GM18868 (cell line): ENCODE measurements at regions not wholly inside any gene's neighbourhood (a gene's known extent, or its start where the extent isn't known, plus 50 kb on each side); places are given as distances from the start of the nearest gene placed in this dataset.

Experiments
- ATAC-seq: cut with Tn5 transposase; IDR thresholded peaks from one replicate; pipeline ENCODE4 v1.9.1; 2021; ENCODE audit warnings: mild to moderate bottlenecking, moderate library complexity; ENCODE audit not compliant: unreplicated experiment

GRCh38 chr6:45741437-45742171 lies 274.1 kb downstream of the CLIC5 start:
- peak; percentile 63 for ATAC-seq

- ATAC-seq, result no peak
Measured at GRCh38 chr6:45739058-45739457, 276.6 kb downstream of the CLIC5 start.

GRCh38 chr6:45738057-45738455 lies 277.6 kb downstream of the CLIC5 start:
- no peak for ATAC-seq

GRCh38 chr6:45737331-45738056 lies 278.2 kb downstream of the CLIC5 start:
- peak; percentile 87 for ATAC-seq

GRCh38 chr6:45736134-45736533 lies 279.5 kb downstream of the CLIC5 start:
- ATAC-seq, result no peak

- ATAC-seq, result no peak
Measured at GRCh38 chr6:45732731-45733130, 282.9 kb downstream of the CLIC5 start.

GRCh38 chr6:45730232-45730631 lies 285.4 kb downstream of the CLIC5 start:
- ATAC-seq, result no peak

GRCh38 chr6:45728674-45729073 lies 287.0 kb downstream of the CLIC5 start:
- no peak for ATAC-seq

GRCh38 chr6:45727819-45728449 lies 287.7 kb downstream of the CLIC5 start:
- no peak for ATAC-seq

- no peak for ATAC-seq
Measured at GRCh38 chr6:45727228-45727627, 288.4 kb downstream of the CLIC5 start.

- ATAC-seq, result no peak
Measured at GRCh38 chr6:45726444-45726843, 289.2 kb downstream of the CLIC5 start.

- no peak for ATAC-seq
Measured at GRCh38 chr6:45724511-45724910, 291.1 kb downstream of the CLIC5 start.

GRCh38 chr6:45724027-45724426 lies 291.6 kb downstream of the CLIC5 start:
- ATAC-seq, result no peak

GRCh38 chr6:45722876-45723275 lies 292.8 kb downstream of the CLIC5 start:
- ATAC-seq, result no peak

- ATAC-seq, result no peak
Measured at GRCh38 chr6:45721665-45722064, 294.0 kb downstream of the CLIC5 start.

GRCh38 chr6:45718871-45719270 lies 296.8 kb downstream of the CLIC5 start:
- no peak for ATAC-seq

- ATAC-seq, result no peak
Measured at GRCh38 chr6:45718131-45718530, 297.5 kb downstream of the CLIC5 start.

- no peak for ATAC-seq
Measured at GRCh38 chr6:45717715-45718114, 297.9 kb downstream of the CLIC5 start.

- ATAC-seq, result no peak
Measured at GRCh38 chr6:45717027-45717426, 298.6 kb downstream of the CLIC5 start.

- ATAC-seq, result no peak
Measured at GRCh38 chr6:45715508-45715803, 300.2 kb downstream of the CLIC5 start.

GRCh38 chr6:45714741-45715507 lies 300.7 kb downstream of the CLIC5 start:
- ATAC-seq, result peak; percentile 31
